Heart left ventricle (tissue), 13 donors: ENCODE measurements at regions not wholly inside any gene's neighbourhood (a gene's known extent, or its start where the extent isn't known, plus 50 kb on each side); places are given as distances from the start of the nearest gene placed in this dataset.

Experiments used
- POLR2A ChIP-seq, 2 donors: fragments of 450-650 bp; IDR thresholded peaks; one replicate each; pipeline ENCODE4 v1.6.1; 2017; ENCODE audit warnings: antibody characterized with exemption in 2 of 2, mild to moderate bottlenecking in 2 of 2, moderate library complexity in 2 of 2
- TF ChIP-seq, protein P1 (sequence below), 12 donors: fragments of 200-600 bp; sonication (generic) in 4 of 12; IDR thresholded peaks; one replicate each; pipeline versions ENCODE4 v1.5.0 to v1.8.0; 2018 to 2022; ENCODE audit warnings: antibody characterized with exemption in 12 of 12, mild to moderate bottlenecking in 5 of 12
- donor health status: ischemic (EF 13 %, LVEDD 7.1; RV severe dilation, severe dysfunction).
- donor health status: DM: no; HTN: yes; CAD: no.
- donor health status: DM: no; HTN: no; CAD: no.
- donor health status: ischemic (EF 25% LVEDD 6.9; RV normal size, moderate dysfunction).
- donor health status: ischemic (EF 25% LVEDD 5.7; RV mildly dilated, moderate dysfunction).
- donor health status: ischemic (EF 35%, LVEDD 5.7; RV mildly dilated, moderate dysfunction).
- donor health status: nonischemic (EF 11% LVEDD 7.7; RV severe dilation, severe dysfunction).
- donor health status: DM: yes; HTN: yes; CAD: no.
- donor health status: PGD.
- donor health status: ischemic (EF 29% LVEDD 5.4; RV normal size, mild dysfunction).
- donor health status: nonischemic (EF 23%, LVEDD 6.1; RV moderate dilation, normal function).

DNA sequence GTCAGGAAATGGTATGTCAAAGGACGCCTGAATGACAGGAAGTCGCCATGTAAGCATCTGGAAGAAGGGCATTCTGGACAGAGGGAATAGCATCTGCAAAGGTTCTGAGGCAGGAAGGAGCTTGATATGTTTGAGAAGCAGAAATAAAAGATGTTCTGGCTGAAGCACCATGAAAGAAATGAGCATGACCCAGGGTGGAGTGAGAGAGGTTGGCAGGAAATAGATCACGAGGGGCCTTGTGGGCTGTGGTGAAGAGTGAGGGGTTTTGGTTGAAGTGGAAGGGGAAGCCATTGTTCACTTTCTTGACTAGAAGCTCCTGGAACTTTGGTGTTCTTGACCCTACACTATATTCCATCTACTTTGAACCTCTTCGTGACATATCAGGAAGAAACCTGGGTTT is 99.4 kb upstream of the PARP11 start:
- TF ChIP-seq, protein P1, sequence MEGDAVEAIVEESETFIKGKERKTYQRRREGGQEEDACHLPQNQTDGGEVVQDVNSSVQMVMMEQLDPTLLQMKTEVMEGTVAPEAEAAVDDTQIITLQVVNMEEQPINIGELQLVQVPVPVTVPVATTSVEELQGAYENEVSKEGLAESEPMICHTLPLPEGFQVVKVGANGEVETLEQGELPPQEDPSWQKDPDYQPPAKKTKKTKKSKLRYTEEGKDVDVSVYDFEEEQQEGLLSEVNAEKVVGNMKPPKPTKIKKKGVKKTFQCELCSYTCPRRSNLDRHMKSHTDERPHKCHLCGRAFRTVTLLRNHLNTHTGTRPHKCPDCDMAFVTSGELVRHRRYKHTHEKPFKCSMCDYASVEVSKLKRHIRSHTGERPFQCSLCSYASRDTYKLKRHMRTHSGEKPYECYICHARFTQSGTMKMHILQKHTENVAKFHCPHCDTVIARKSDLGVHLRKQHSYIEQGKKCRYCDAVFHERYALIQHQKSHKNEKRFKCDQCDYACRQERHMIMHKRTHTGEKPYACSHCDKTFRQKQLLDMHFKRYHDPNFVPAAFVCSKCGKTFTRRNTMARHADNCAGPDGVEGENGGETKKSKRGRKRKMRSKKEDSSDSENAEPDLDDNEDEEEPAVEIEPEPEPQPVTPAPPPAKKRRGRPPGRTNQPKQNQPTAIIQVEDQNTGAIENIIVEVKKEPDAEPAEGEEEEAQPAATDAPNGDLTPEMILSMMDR (IDR thresholded peaks at IDR 0.05), result no peak
- no peak for TF ChIP-seq POLR2A (IDR thresholded peaks at IDR 0.05)
